A673 (cell line): ENCODE measurements at regions not wholly inside any gene's neighbourhood (a gene's known extent, or its start where the extent isn't known, plus 50 kb on each side); places are given as distances from the start of the nearest gene placed in this dataset.
A peak's percentile ranks its signal among the peaks of the same experiment; 100 is the strongest.

Experiments used
- EZH2 ChIP-seq: fragments of 200-600 bp; sonication (generic); IDR thresholded peaks from 2 replicates; pipeline ENCODE4 v1.6.1; 2017; ENCODE audit warnings: borderline replicate concordance, low read depth, mild to moderate bottlenecking, mixed read lengths, antibody characterized with exemption, low read length; ENCODE audit not compliant: poor library complexity, severe bottlenecking
- TF ChIP-seq, protein P1 (sequence below): fragments of 300-800, 200-600 bp; sonication (generic); conservative IDR thresholded peaks from 2 replicates; pipeline ENCODE4 v1.5.1; 2017; ENCODE audit warnings: low read depth, mild to moderate bottlenecking, antibody characterized with exemption, low read length, moderate library complexity, mixed read lengths

DNA sequence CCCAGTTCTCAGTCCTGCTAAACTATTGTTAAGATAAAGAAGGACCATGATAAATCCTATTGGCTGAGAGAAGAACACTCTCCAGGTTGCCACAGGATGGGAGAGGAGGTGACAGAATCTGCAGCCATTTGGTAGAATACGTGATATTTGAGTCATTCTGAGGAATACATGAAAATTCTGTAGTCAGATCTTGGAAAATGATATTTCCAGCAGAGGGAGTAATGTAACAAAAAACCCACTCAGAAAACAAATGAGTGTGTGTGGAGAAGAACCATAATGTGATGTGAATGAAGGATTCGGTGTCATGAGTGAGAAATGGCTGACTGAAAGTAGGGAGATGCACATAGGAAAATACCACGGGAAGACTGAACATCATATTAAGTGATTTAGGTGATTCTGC lies 128.5 kb upstream of the PFKP start:
- TF ChIP-seq, protein P1, sequence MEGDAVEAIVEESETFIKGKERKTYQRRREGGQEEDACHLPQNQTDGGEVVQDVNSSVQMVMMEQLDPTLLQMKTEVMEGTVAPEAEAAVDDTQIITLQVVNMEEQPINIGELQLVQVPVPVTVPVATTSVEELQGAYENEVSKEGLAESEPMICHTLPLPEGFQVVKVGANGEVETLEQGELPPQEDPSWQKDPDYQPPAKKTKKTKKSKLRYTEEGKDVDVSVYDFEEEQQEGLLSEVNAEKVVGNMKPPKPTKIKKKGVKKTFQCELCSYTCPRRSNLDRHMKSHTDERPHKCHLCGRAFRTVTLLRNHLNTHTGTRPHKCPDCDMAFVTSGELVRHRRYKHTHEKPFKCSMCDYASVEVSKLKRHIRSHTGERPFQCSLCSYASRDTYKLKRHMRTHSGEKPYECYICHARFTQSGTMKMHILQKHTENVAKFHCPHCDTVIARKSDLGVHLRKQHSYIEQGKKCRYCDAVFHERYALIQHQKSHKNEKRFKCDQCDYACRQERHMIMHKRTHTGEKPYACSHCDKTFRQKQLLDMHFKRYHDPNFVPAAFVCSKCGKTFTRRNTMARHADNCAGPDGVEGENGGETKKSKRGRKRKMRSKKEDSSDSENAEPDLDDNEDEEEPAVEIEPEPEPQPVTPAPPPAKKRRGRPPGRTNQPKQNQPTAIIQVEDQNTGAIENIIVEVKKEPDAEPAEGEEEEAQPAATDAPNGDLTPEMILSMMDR = peak; percentile 45
- TF ChIP-seq EZH2 = no peak
